ENCODE measurements at regions not wholly inside any gene's neighbourhood (a gene's known extent, or its start where the extent isn't known, plus 50 kb on each side); places are given as distances from the start of the nearest gene placed in this dataset.

GRCh38 chr5:18380729-18381362 lies 746.6 kb downstream of the TAF11L14 start:
- no peak for TF ChIP-seq EZH2phosphoT487 (IDR thresholded peaks at IDR 0.05; ENCODE audit: low read depth, severe bottlenecking, unreplicated experiment)
- no peak for TF ChIP-seq CTCF (IDR thresholded peaks at IDR 0.05; ENCODE audit: poor library complexity)
